ENCODE measurements at regions not wholly inside any gene's neighbourhood (a gene's known extent, or its start where the extent isn't known, plus 50 kb on each side); places are given as distances from the start of the nearest gene placed in this dataset.

- TF ChIP-seq CTCF (IDR thresholded peaks at IDR 0.05; ENCODE audit: low read depth, low read length, poor library complexity, severe bottlenecking) (no peak), EZH2phosphoT487 (IDR thresholded peaks at IDR 0.05; ENCODE audit: borderline replicate concordance, low read length) (no peak)
These were observed 1609.6 kb downstream of the SI start for GRCh38 chr3:163468531-163469335.

Data from DOHH2 (cell line).